Chondrocyte (in vitro differentiated cells): ENCODE measurements at regions not wholly inside any gene's neighbourhood (a gene's known extent, or its start where the extent isn't known, plus 50 kb on each side); places are given as distances from the start of the nearest gene placed in this dataset.

Experiments used
- DNase-seq: peaks from one replicate; pipeline ENCODE4 v3.0.0; 2021; ENCODE audit warnings: mixed read lengths, low spot score
- H3K27ac Mint-ChIP-seq: one replicate; pipeline ENCODE4 v1.8.0; 2021; ENCODE audit warnings: mild to moderate bottlenecking, moderate library complexity, mixed read lengths; ENCODE audit not compliant: unreplicated experiment
- H3K27me3 Mint-ChIP-seq: 2 replicates; pipeline ENCODE4 v1.8.0; 2021; ENCODE audit warnings: low read depth, mixed read lengths
- H3K36me3 Mint-ChIP-seq: 2 replicates; pipeline ENCODE4 v1.8.0; 2021; ENCODE audit warnings: low read depth, mixed read lengths
- H3K4me1 Mint-ChIP-seq: 2 replicates; pipeline ENCODE4 v1.8.0; 2021; ENCODE audit warnings: low read depth, mild to moderate bottlenecking, mixed read lengths
- H3K4me3 Mint-ChIP-seq: one replicate; pipeline ENCODE4 v1.8.0; 2021; ENCODE audit warnings: mild to moderate bottlenecking, moderate library complexity, mixed read lengths; ENCODE audit not compliant: unreplicated experiment
- H3K9me3 Mint-ChIP-seq: 2 replicates; pipeline ENCODE4 v1.8.0; 2021; ENCODE audit warnings: low read depth, mixed read lengths
- TF ChIP-seq, protein P1 (sequence below): fragments of 200-600 bp; sonication (generic); IDR thresholded peaks from 2 replicates; pipeline ENCODE4 v1.5.0; 2021; ENCODE audit warnings: antibody characterized with exemption, mild to moderate bottlenecking, moderate library complexity

DNA sequence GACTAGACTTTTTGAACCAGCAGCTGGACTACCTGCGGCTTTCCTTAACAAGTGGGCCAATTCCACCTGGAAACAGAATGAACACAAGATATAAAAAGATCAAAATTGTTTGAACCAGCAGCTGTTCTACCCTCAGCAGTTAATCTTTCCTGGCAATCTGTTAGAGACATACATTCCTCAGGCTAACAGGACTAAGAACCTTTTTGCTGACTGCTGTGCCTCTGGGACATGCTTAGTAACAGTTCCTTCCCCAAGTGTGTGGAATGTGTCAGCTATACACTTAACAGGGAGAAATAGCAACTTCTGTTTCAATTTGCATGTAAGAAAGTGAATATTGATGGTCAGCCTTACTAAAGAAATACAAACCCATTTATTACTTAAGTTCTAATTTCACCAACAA lies 554.4 kb downstream of the ARAP2 start:
- no peak for DNase-seq
- Mint-ChIP-seq H3K27me3 (no peaks in the 10 kb centered on the region), H3K9me3 (peaks cover 2% of the 10 kb centered on the region), H3K36me3 (no peaks in the 10 kb centered on the region), H3K4me3 (no peak overlapping the region), H3K4me1 (no peaks in the 10 kb centered on the region), H3K27ac (no peak overlapping the region)
- TF ChIP-seq, protein P1, sequence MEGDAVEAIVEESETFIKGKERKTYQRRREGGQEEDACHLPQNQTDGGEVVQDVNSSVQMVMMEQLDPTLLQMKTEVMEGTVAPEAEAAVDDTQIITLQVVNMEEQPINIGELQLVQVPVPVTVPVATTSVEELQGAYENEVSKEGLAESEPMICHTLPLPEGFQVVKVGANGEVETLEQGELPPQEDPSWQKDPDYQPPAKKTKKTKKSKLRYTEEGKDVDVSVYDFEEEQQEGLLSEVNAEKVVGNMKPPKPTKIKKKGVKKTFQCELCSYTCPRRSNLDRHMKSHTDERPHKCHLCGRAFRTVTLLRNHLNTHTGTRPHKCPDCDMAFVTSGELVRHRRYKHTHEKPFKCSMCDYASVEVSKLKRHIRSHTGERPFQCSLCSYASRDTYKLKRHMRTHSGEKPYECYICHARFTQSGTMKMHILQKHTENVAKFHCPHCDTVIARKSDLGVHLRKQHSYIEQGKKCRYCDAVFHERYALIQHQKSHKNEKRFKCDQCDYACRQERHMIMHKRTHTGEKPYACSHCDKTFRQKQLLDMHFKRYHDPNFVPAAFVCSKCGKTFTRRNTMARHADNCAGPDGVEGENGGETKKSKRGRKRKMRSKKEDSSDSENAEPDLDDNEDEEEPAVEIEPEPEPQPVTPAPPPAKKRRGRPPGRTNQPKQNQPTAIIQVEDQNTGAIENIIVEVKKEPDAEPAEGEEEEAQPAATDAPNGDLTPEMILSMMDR, result no peak

DNA sequence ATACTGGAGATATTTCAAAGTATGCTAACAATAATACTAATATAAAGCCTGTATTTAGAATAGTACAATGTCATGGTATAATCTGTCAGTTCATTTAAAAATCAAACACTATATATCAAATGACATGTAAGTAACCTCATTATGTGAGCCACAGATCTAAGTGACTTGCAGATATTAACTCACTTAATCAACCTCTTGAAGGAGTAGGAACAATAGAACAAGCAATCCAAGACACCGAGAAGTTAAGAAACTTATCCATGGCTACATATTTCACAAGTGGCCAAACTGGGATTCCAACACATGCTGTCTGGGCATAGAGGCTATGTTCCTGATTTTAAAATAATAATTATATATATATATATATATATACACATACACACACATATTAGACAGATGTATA lies 554.0 kb downstream of the ARAP2 start:
- H3K4me3 Mint-ChIP-seq, result no peak overlapping the region

GRCh38 chr4:35695003-35695402 lies 549.3 kb downstream of the ARAP2 start:
- TF ChIP-seq, protein P1, result no peak
- peaks cover 4% of the 10 kb centered on the region for H3K9me3 Mint-ChIP-seq
- no peaks in the 10 kb centered on the region for H3K36me3 Mint-ChIP-seq
- no peak overlapping the region for H3K4me3 Mint-ChIP-seq
- no peak overlapping the region for H3K27ac Mint-ChIP-seq
- no peaks in the 10 kb centered on the region for H3K27me3 Mint-ChIP-seq
- DNase-seq, result no peak
- no peaks in the 10 kb centered on the region for H3K4me1 Mint-ChIP-seq

More for the DNA sequence above, 554.0 kb downstream of the ARAP2 start:
- TF ChIP-seq, protein P1, result no peak
- Mint-ChIP-seq H3K36me3 (no peaks in the 10 kb centered on the region), H3K4me1 (no peaks in the 10 kb centered on the region), H3K27me3 (no peaks in the 10 kb centered on the region), H3K27ac (no peak overlapping the region), H3K9me3 (peaks cover 2% of the 10 kb centered on the region)
- no peak for DNase-seq

DNA sequence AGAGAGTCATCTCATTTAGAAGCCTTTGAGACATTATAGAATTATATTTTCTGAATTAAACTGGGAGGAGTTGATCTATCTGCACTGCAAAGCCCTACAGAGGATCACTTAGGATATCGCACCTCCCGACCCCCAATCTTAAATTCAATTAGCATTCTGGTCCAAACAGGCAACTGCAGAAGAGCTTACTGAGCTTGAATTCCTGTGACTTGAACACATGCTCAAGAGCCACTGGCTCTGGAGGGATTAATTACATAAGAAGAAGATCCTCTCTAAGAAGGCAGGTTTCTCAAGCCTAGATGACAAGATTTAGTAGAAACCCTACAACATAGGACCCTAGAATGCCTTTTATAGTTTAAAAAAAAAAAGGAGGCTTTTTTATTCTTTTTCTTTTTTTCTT lies 548.9 kb downstream of the ARAP2 start:
- Mint-ChIP-seq H3K36me3 (no peaks in the 10 kb centered on the region), H3K27ac (no peak overlapping the region), H3K9me3 (peaks cover 4% of the 10 kb centered on the region), H3K4me3 (no peak overlapping the region), H3K27me3 (no peaks in the 10 kb centered on the region), H3K4me1 (no peaks in the 10 kb centered on the region)
- no peak for DNase-seq
- TF ChIP-seq, protein P1, result no peak

DNA sequence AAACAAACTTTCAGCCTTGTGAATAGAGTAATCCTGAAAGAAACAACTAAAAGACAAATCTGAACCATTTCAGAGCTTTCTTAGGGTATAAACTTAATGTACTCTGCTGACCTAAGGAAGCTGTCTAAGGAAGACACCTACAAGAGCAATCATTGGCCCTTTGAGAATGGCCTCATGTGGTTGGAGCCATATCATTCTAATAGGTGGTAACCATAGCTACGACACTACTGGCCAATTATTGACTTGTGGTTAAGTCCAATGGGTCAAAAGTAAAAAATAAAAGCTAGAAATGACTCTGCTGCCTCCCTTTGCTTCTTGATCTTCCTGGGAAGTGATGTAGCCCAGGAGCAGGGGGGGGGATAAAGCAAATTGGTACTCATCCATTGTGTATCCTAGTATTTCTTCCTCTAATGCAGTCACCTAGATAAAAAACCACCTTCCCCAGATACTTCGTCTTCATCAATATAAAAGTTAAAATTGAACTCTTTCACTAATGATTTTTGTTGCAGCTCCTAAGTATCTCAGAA lies 547.0 kb downstream of the ARAP2 start:
- Mint-ChIP-seq H3K27me3 (no peaks in the 10 kb centered on the region), H3K36me3 (no peaks in the 10 kb centered on the region), H3K4me3 (no peak overlapping the region), H3K9me3 (peaks cover 4% of the 10 kb centered on the region), H3K27ac (no peak overlapping the region), H3K4me1 (no peaks in the 10 kb centered on the region)
- TF ChIP-seq, protein P1, result no peak
- DNase-seq, result no peak
